Gastroesophageal sphincter (tissue), 4 donors: ENCODE measurements at regions not wholly inside any gene's neighbourhood (a gene's known extent, or its start where the extent isn't known, plus 50 kb on each side); places are given as distances from the start of the nearest gene placed in this dataset.

ENCODE experiments used
- ATAC-seq: fragments of 150-250 bp; one replicate; pipeline ENCODE4 v1.9.1; 2016; ENCODE audit warnings: mild to moderate bottlenecking, moderate library complexity
- H3K27ac ChIP-seq, 4 donors: fragments of 200-600 bp; sonication (generic) in 3 of 4; 1 replicate in 3 of 4; 2 replicates in 1 of 4; pipeline ENCODE4 v1.5.1; 2016 to 2019
- H3K27me3 ChIP-seq: fragments of 200-600 bp; sonication (generic); one replicate; pipeline ENCODE4 v1.5.1; 2019
- H3K36me3 ChIP-seq, 2 donors: fragments of 200-600 bp; sonication (generic); one replicate each; pipeline ENCODE4 v1.5.1; 2019; ENCODE audit warnings: control low read depth in 1 of 2
- H3K4me1 ChIP-seq, 3 donors: fragments of 200-600 bp; sonication (generic); 1 replicate in 2 of 3; 2 replicates in 1 of 3; pipeline ENCODE4 v1.5.1; 2016 to 2019; ENCODE audit warnings: control low read depth in 2 of 3
- H3K4me3 ChIP-seq, 2 donors: fragments of 200-600 bp; sonication (generic); one replicate each; pipeline ENCODE4 v1.5.1; 2019; ENCODE audit warnings: mild to moderate bottlenecking in 1 of 2, moderate library complexity in 1 of 2
- H3K9me3 ChIP-seq, 3 donors: fragments of 200-600 bp; sonication (generic); one replicate each; pipeline ENCODE4 v1.5.1; 2017 to 2019; ENCODE audit warnings: control low read depth in 2 of 3
- EP300 ChIP-seq: sonication (generic); formaldehyde crosslinking; IDR thresholded peaks from one replicate; pipeline ENCODE4 v1.6.1; 2017; ENCODE audit warnings: antibody characterized with exemption, mild to moderate bottlenecking
- POLR2A ChIP-seq, 2 donors: fragments of 450-650 bp; IDR thresholded peaks; one replicate each; pipeline ENCODE4 v1.6.1; 2017; ENCODE audit warnings: antibody characterized with exemption in 2 of 2, mild to moderate bottlenecking in 2 of 2, moderate library complexity in 1 of 2
- POLR2AphosphoS5 ChIP-seq: sonication (generic); formaldehyde crosslinking; IDR thresholded peaks from one replicate; pipeline ENCODE4 v1.6.1; 2017; ENCODE audit warnings: antibody characterized with exemption
- WGBS, 2 donors: methylation state at CpG; one replicate each; pipeline ENCODE4 v1.1.5; 2018; ENCODE audit warnings: low coverage in 1 of 2; 5-methylcytosine and 5-hydroxymethylcytosine counted together
- TF ChIP-seq, protein P1 (sequence below), 4 experiments: fragments of 200-600 bp in 2 of 4; fragments of 450-650 bp in 2 of 4; sonication (generic) in 1 of 4; IDR thresholded peaks; one replicate each; pipeline ENCODE4 v1.5.1; 2017 to 2019; ENCODE audit warnings: antibody characterized with exemption in 4 of 4, mild to moderate bottlenecking in 2 of 4, moderate library complexity in 2 of 4

DNA sequence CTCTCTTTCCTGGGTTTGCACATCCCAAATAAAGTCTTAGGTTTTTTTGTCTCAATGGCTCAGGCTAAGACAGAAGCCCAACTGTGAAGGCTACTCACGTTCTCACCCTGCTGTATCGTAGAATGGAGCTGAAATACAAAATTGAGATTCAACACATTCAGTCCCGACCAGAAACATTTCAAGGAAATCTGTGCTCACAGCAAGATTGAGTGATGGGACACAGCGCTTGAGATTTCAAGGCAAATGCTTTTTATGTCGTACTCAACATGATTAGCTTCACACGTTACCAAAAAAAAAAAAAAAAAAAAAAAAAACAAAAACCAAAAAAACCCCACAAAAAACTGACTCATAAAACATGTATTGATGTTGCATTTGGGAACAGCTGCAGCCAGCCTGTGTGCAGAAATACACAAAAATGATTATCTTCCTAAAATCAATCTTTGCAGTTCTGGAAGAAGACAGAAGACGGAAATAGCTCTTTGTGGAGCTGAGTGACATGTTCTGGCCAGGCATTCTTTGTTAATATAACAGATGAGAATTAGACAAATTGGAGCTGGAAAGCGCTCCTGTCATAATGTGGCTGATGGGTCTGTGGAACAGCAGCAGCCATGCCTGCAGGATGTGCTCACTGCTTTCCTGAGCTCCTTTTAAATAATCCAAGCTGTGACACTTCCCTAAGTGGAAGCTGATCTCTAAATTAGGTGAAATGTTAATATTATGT lies 453.2 kb downstream of the LPIN1 start:
- Histone ChIP-seq H3K4me3 (no peak overlapping the region), H3K9me3 (peaks cover 0 to 5% (median 0%) of the 10 kb centered on the region in 3 donors), H3K4me1 (peaks cover 0 to 11% (median 0%) of the 10 kb centered on the region in 3 donors), H3K27ac (no peak overlapping the region), H3K27me3 (no peaks in the 10 kb centered on the region), H3K36me3 (no peaks in the 10 kb centered on the region)
- no peak for TF ChIP-seq POLR2A (IDR thresholded peaks at IDR 0.05)
- no peak for TF ChIP-seq EP300
- TF ChIP-seq, protein P1, sequence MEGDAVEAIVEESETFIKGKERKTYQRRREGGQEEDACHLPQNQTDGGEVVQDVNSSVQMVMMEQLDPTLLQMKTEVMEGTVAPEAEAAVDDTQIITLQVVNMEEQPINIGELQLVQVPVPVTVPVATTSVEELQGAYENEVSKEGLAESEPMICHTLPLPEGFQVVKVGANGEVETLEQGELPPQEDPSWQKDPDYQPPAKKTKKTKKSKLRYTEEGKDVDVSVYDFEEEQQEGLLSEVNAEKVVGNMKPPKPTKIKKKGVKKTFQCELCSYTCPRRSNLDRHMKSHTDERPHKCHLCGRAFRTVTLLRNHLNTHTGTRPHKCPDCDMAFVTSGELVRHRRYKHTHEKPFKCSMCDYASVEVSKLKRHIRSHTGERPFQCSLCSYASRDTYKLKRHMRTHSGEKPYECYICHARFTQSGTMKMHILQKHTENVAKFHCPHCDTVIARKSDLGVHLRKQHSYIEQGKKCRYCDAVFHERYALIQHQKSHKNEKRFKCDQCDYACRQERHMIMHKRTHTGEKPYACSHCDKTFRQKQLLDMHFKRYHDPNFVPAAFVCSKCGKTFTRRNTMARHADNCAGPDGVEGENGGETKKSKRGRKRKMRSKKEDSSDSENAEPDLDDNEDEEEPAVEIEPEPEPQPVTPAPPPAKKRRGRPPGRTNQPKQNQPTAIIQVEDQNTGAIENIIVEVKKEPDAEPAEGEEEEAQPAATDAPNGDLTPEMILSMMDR (IDR thresholded peaks at IDR 0.05): no peak
- TF ChIP-seq POLR2AphosphoS5: no peak
- WGBS, 2 donors: 35 to 49% methylated on average over 5 to 8 of the region's 8 CpGs
- ATAC-seq: no peak

DNA sequence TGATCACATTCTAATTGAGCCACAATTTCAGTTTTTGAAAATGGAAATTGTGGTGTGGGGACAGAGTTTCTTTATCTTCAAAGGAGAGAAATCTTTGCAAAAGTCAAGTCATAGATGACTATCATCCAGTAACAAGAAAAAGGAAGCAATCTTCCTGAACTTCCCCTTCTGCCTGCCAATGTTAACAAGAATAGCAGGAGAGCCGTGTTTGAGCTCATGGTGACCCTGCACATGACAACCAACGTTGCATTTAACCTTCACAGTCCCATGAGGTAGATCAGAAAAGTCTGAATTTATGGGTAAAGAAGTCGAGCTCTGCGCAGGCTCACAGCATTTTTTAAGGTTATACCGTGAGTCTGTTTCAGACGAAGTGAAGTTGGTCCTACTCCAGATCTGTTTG lies 454.9 kb downstream of the LPIN1 start:
- ATAC-seq: no peak
- H3K27ac ChIP-seq: no peak overlapping the region
- 64 to 70% methylated on average over 5 to 6 of the region's 6 CpGs for WGBS, 2 donors

GRCh38 chr2:12202313-12203075 lies 456.1 kb downstream of the LPIN1 start:
- no peak overlapping the region for H3K27ac ChIP-seq

More for the DNA sequence above, 454.9 kb downstream of the LPIN1 start:
- TF ChIP-seq POLR2AphosphoS5 (no peak), EP300 (no peak), POLR2A (IDR thresholded peaks at IDR 0.05) (no peak)
- Histone ChIP-seq H3K4me1 (peaks cover 0 to 11% (median 0%) of the 10 kb centered on the region in 3 donors), H3K27me3 (no peaks in the 10 kb centered on the region), H3K36me3 (no peaks in the 10 kb centered on the region), H3K9me3 (peaks cover 0 to 5% (median 0%) of the 10 kb centered on the region in 3 donors), H3K4me3 (no peak overlapping the region)

DNA sequence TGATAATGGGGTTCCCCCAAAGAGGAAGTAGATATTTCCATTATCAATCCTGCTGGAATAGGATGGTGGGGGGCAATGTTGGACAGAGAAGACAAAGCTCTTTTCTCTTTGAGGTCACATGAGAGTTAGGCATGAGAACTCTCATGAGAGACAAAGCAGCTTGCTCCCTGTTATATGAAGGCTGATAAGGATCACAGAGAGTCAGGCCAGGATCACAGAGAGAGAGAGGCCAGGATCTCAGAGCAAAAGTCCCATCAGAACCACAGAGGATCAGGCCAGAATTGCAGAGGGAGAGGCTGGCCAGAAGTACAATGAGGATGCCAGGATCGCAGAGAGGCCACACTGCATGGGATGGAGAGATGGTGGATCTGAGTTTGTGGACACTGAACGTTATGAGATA lies 457.1 kb downstream of the LPIN1 start:
- no peak for ATAC-seq
- TF ChIP-seq EP300: no peak
- TF ChIP-seq, protein P1 (IDR thresholded peaks at IDR 0.05): no peak
- TF ChIP-seq POLR2A (IDR thresholded peaks at IDR 0.05): no peak
- TF ChIP-seq POLR2AphosphoS5: no peak
- Histone ChIP-seq H3K4me1 (peaks cover 0 to 11% (median 0%) of the 10 kb centered on the region in 3 donors), H3K27ac (no peak overlapping the region), H3K36me3 (no peaks in the 10 kb centered on the region), H3K4me3 (no peak overlapping the region), H3K9me3 (no peaks in the 10 kb centered on the region), H3K27me3 (no peaks in the 10 kb centered on the region)
- WGBS, 2 donors: 76 to 94% methylated on average over 2 of the region's 2 CpGs

More at GRCh38 chr2:12202313-12203075, 456.1 kb downstream of the LPIN1 start:
- Histone ChIP-seq H3K36me3 (no peaks in the 10 kb centered on the region), H3K27me3 (no peaks in the 10 kb centered on the region), H3K9me3 (peaks cover 0 to 1% (median 0%) of the 10 kb centered on the region in 3 donors), H3K4me3 (no peak overlapping the region), H3K4me1 (peaks cover 0 to 11% (median 0%) of the 10 kb centered on the region in 3 donors)
- ATAC-seq: no peak
- WGBS, 2 donors: 64 to 70% methylated on average over 9 to 12 of the region's 12 CpGs
- TF ChIP-seq POLR2A (IDR thresholded peaks at IDR 0.05) (no peak), EP300 (no peak), POLR2AphosphoS5 (no peak)
- TF ChIP-seq, protein P1 (IDR thresholded peaks at IDR 0.05): no peak

- 71 to 92% methylated on average over 3 of the region's 3 CpGs for WGBS, 2 donors
Observed at GRCh38 chr2:12205086-12205485, 458.7 kb downstream of the LPIN1 start.

More at GRCh38 chr2:12205086-12205485, 458.7 kb downstream of the LPIN1 start:
- Histone ChIP-seq H3K36me3 (no peaks in the 10 kb centered on the region), H3K9me3 (no peaks in the 10 kb centered on the region), H3K4me3 (no peak overlapping the region), H3K27ac (no peak overlapping the region), H3K4me1 (peaks cover 0 to 3% (median 0%) of the 10 kb centered on the region in 3 donors), H3K27me3 (no peaks in the 10 kb centered on the region)
- TF ChIP-seq POLR2A (IDR thresholded peaks at IDR 0.05) (no peak), POLR2AphosphoS5 (no peak), EP300 (no peak)
- TF ChIP-seq, protein P1 (IDR thresholded peaks at IDR 0.05): no peak
- no peak for ATAC-seq
